B cell (primary cell): ENCODE measurements at regions not wholly inside any gene's neighbourhood (a gene's known extent, or its start where the extent isn't known, plus 50 kb on each side); places are given as distances from the start of the nearest gene placed in this dataset.
A peak's percentile ranks its signal among the peaks of the same experiment; 100 is the strongest.

Experiments
- ATAC-seq: fragments of 200-7000 bp; cut with Tn5 transposase; one replicate; pipeline ENCODE4 v1.10.0; 2021; ENCODE audit warnings: low read depth, mild to moderate bottlenecking, moderate number of reproducible peaks, moderate library complexity
- CTCF ChIA-PET: fragments of 350-600 bp; sonication (Branson Sonifier 250); formaldehyde crosslinking; loops from one replicate; lab custom pipeline; 2021; ENCODE audit warnings: antibody characterized with exemption, inconsistent platforms; lab: Charles Lee
- POLR2A ChIA-PET: fragments of 350-600 bp; sonication (Branson Sonifier 250); formaldehyde crosslinking; loops from one replicate; lab custom pipeline; 2021; ENCODE audit warnings: antibody characterized with exemption; lab: Charles Lee
- DNase-seq: peaks from one replicate; pipeline ENCODE4 v3.0.0; 2013
- H2AFZ ChIP-seq: 2 replicates; pipeline ENCODE4 v1.6.1; 2012; ENCODE audit warnings: mild to moderate bottlenecking, low read depth, low read length; ENCODE audit not compliant: insufficient read depth, poor library complexity, severe bottlenecking
- H3K27ac ChIP-seq, 2 donors: 1 replicate in 1 of 2; 2 replicates in 1 of 2; pipeline ENCODE4 v1.5.1; 2012 to 2013; ENCODE audit warnings: low read length in 2 of 2, mild to moderate bottlenecking in 2 of 2, moderate library complexity in 1 of 2
- H3K27me3 ChIP-seq, 4 experiments: fragments of 200-600 bp in 1 of 4; sonication (generic) in 1 of 4; replicated peaks in 1 of 4; 1 replicate in 2 of 4; 2 replicates in 2 of 4; pipeline versions ENCODE4 v1.6.1 to v1.7.0; 2013 to 2016; ENCODE audit warnings: low read length in 3 of 4, mild to moderate bottlenecking in 2 of 4, mixed read lengths in 1 of 4, moderate library complexity in 1 of 4; ENCODE audit not compliant: insufficient read depth in 4 of 4, control insufficient read depth in 3 of 4; ENCODE audit errors: control extremely low read depth in 1 of 4
- H3K36me3 ChIP-seq, 2 experiments: replicated peaks in 1 of 2; 1 replicate in 1 of 2; 2 replicates in 1 of 2; pipeline versions ENCODE4 v1.6.1 to v1.7.1; 2013; ENCODE audit warnings: low read length in 1 of 2; ENCODE audit not compliant: insufficient read depth in 2 of 2, control insufficient read depth in 1 of 2; ENCODE audit errors: control extremely low read depth in 1 of 2, extremely low read depth in 1 of 2
- H3K4me1 ChIP-seq, 2 donors: fragments of 200-600 bp in 1 of 2; sonication (generic) in 1 of 2; 1 replicate in 1 of 2; 2 replicates in 1 of 2; pipeline versions ENCODE4 v1.5.1 to v1.6.1; 2013 to 2017; ENCODE audit warnings: low read length in 2 of 2; ENCODE audit not compliant: control insufficient read depth in 2 of 2, insufficient read depth in 2 of 2
- H3K4me2 ChIP-seq: replicated peaks from 2 replicates; pipeline ENCODE3; 2012; ENCODE audit warnings: mild to moderate bottlenecking, low read depth, low read length; ENCODE audit not compliant: poor library complexity, severe bottlenecking
- H3K4me3 ChIP-seq, 5 experiments: fragments of 200-600 bp in 1 of 5; sonication (generic) in 1 of 5; 1 replicate in 3 of 5; 2 replicates in 2 of 5; pipeline versions ENCODE4 v1.5.1 to v1.7.0; 2011 to 2016; ENCODE audit warnings: low read length in 4 of 5, mild to moderate bottlenecking in 4 of 5, low read depth in 2 of 5, control low read depth in 1 of 5, moderate library complexity in 1 of 5; ENCODE audit not compliant: insufficient read depth in 1 of 5; ENCODE audit errors: control extremely low read depth in 1 of 5, extremely low read depth in 1 of 5
- H3K79me2 ChIP-seq: fragments of 200-600 bp; sonication (generic); one replicate; pipeline ENCODE4 v1.6.0; 2016; ENCODE audit warnings: low read length; ENCODE audit not compliant: control insufficient read depth, insufficient read depth
- H3K9ac ChIP-seq: fragments of 200-600 bp; sonication (generic); 2 replicates; pipeline ENCODE4 v1.6.1; 2017; ENCODE audit warnings: mild to moderate bottlenecking, low read length, moderate library complexity
- H3K9me3 ChIP-seq, 3 donors: one replicate each; pipeline versions ENCODE4 v1.6.1 to v1.7.1; 2013; ENCODE audit warnings: low read length in 2 of 3; ENCODE audit not compliant: control insufficient read depth in 2 of 3, insufficient read depth in 1 of 3; ENCODE audit errors: control extremely low read depth in 1 of 3
- H4K20me1 ChIP-seq: 2 replicates; pipeline ENCODE4 v1.6.0; 2012; ENCODE audit warnings: mild to moderate bottlenecking, low read length; ENCODE audit not compliant: insufficient read depth, control insufficient read depth, poor library complexity, severe bottlenecking
- H3K27ac Mint-ChIP-seq: one replicate; pipeline ENCODE4 v1.8.0; 2021; ENCODE audit warnings: mixed read lengths
- H3K27me3 Mint-ChIP-seq: one replicate; pipeline ENCODE4 v1.8.0; 2021; ENCODE audit warnings: mixed read lengths
- H3K4me1 Mint-ChIP-seq: one replicate; pipeline ENCODE4 v1.8.0; 2021; ENCODE audit warnings: mixed read lengths
- H3K4me3 Mint-ChIP-seq: one replicate; pipeline ENCODE4 v1.8.0; 2021; ENCODE audit warnings: mixed read lengths
- H3K9me3 Mint-ChIP-seq: one replicate; pipeline ENCODE4 v1.8.0; 2022; ENCODE audit warnings: mixed read lengths; ENCODE audit not compliant: insufficient read depth
- EZH2 ChIP-seq: IDR thresholded peaks from 2 replicates; pipeline ENCODE4 v1.6.1; 2012; ENCODE audit warnings: borderline replicate concordance, low read depth, mild to moderate bottlenecking, moderate library complexity, low read length; ENCODE audit not compliant: insufficient read depth, poor library complexity, severe bottlenecking
- WGBS: methylation state at CpG from one replicate; pipeline ENCODE4 v1.1.5; 2013; ENCODE audit warnings: missing lambda C conversion rate; ENCODE audit not compliant: insufficient coverage; 5-methylcytosine and 5-hydroxymethylcytosine counted together
- intact Hi-C: fragments of 100-400 bp; cut with micrococcal nuclease; formaldehyde crosslinking; loops from one replicate; pipeline ENCODE4 v1.10.0; 2022
- TF ChIP-seq, protein P1 (sequence below): fragments of 200-600 bp; IDR thresholded peaks from one replicate; pipeline ENCODE4 v1.8.0; 2022; ENCODE audit warnings: antibody characterized with exemption, mild to moderate bottlenecking

DNA sequence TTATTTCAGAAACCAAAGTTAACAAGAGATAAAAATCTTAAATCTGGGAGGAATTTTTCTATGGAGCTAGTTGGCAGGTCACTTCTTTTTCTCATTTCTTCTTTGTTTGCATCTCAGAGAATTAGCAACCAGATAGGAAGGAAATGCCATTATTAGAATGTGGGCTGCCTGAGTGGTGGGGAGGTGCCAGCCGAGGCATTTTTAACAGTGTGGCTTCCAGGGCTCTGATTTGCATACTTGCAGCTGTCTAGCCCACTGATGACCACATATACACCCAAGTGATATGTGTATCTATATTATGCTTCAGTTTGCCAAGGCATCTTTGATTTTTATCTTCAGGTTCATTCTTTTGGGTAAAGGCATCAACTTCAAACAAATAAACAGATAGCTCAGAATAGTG lies 206.7 kb downstream of the CLIC5 start:
- TF ChIP-seq, protein P1, sequence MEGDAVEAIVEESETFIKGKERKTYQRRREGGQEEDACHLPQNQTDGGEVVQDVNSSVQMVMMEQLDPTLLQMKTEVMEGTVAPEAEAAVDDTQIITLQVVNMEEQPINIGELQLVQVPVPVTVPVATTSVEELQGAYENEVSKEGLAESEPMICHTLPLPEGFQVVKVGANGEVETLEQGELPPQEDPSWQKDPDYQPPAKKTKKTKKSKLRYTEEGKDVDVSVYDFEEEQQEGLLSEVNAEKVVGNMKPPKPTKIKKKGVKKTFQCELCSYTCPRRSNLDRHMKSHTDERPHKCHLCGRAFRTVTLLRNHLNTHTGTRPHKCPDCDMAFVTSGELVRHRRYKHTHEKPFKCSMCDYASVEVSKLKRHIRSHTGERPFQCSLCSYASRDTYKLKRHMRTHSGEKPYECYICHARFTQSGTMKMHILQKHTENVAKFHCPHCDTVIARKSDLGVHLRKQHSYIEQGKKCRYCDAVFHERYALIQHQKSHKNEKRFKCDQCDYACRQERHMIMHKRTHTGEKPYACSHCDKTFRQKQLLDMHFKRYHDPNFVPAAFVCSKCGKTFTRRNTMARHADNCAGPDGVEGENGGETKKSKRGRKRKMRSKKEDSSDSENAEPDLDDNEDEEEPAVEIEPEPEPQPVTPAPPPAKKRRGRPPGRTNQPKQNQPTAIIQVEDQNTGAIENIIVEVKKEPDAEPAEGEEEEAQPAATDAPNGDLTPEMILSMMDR: no peak
- no peak for TF ChIP-seq EZH2
- WGBS: no CpG with 5 or more reads among the region's 1 CpG
- H3K9me3 ChIP-seq: peaks cover 0 to 2% (median 0%) of the 10 kb centered on the region in 3 donors
- H3K79me2 ChIP-seq: no peaks in the 10 kb centered on the region
- ChIA-PET POLR2A (no interaction called here), CTCF (interaction anchor here (0.6 to 1.7 kb wide), 2 partner anchors 9 to 611 kb away, joined by 4 to 6 read pairs; no protein-coding TSS in a partner anchor)
- no peak overlapping the region for H3K27ac ChIP-seq
- no peaks in the 10 kb centered on the region for H3K9me3 Mint-ChIP-seq
- peak overlapping the region; percentile 30 for H3K4me3 Mint-ChIP-seq
- peaks cover 9% of the 10 kb centered on the region for H3K27me3 Mint-ChIP-seq
- H3K4me1 ChIP-seq: peaks cover 18 to 36% of the 10 kb centered on the region in 2 donors
- no peaks in the 10 kb centered on the region for H3K36me3 ChIP-seq
- H3K27me3 ChIP-seq: peaks cover 0 to 5% (median 2%) of the 10 kb centered on the region in 4 experiments
- H2AFZ ChIP-seq: no peak overlapping the region
- no peak overlapping the region for H3K4me3 ChIP-seq
- H3K9ac ChIP-seq: peak overlapping the region; percentile 47
- H3K27ac Mint-ChIP-seq: no peak overlapping the region
- H4K20me1 ChIP-seq: no peaks in the 10 kb centered on the region
- H3K4me2 ChIP-seq: peak overlapping the region; percentile 52
- ATAC-seq (peak; percentile 47), DNase-seq (peak; percentile 18)
- no peaks in the 10 kb centered on the region for H3K4me1 Mint-ChIP-seq
- intact Hi-C loops: no loop called here

DNA sequence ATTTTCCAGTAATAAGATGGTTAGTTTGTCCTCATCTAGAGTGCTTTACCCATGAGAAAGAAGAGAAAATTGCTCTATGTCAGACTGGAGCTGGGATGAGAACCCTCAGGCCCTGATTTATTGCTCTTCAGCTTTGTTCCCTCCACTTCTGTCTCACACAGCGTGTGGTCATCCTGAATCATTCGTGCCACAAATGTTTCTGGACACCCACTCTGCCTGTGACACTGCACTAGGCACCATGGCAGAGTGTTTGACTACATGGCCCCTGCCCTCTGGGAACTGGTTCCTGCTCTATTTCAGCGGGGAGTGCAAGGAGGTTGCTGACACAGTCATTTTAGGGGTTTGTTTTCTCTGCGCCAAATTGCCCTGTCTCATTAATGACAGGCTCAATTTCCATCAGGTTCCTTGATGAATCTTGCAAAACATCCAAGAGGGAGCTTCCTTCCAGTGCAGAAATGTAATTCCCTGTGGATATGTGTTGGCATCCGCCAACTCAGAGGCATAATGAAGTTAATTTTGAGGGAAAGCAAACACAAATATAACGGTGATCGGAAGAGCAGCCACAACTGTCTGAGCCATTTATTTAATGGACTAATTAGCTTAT lies 207.5 kb downstream of the CLIC5 start:
- no peak overlapping the region for H3K4me3 Mint-ChIP-seq
- intact Hi-C loops: no loop called here
- Histone ChIP-seq H3K4me3 (no peak overlapping the region), H3K27ac (no peak overlapping the region), H3K79me2 (no peaks in the 10 kb centered on the region), H3K36me3 (no peaks in the 10 kb centered on the region), H2AFZ (no peak overlapping the region), H3K4me2 (peak overlapping the region; percentile 52), H3K9ac (no peak overlapping the region), H3K27me3 (peaks cover 0 to 5% (median 2%) of the 10 kb centered on the region in 4 experiments), H3K4me1 (peaks cover 18 to 36% of the 10 kb centered on the region in 2 donors), H3K9me3 (peaks cover 0 to 2% (median 0%) of the 10 kb centered on the region in 3 donors), H4K20me1 (no peaks in the 10 kb centered on the region)
- DNase-seq: no peak
- no peak for ATAC-seq
- H3K4me1 Mint-ChIP-seq: no peaks in the 10 kb centered on the region
- ChIA-PET CTCF (interaction anchor here (1.7 kb wide), 1 partner anchor 10 kb away, joined by 6 read pairs; no protein-coding TSS in a partner anchor), POLR2A (no interaction called here)
- H3K9me3 Mint-ChIP-seq: no peaks in the 10 kb centered on the region
- TF ChIP-seq, protein P1: no peak
- TF ChIP-seq EZH2: no peak
- H3K27ac Mint-ChIP-seq: no peak overlapping the region
- WGBS: 86% methylated on average over 5 of the region's 7 CpGs
- H3K27me3 Mint-ChIP-seq: peaks cover 9% of the 10 kb centered on the region
